Erythroblast (primary cell): ENCODE measurements at regions not wholly inside any gene's neighbourhood (a gene's known extent, or its start where the extent isn't known, plus 50 kb on each side); places are given as distances from the start of the nearest gene placed in this dataset.

Source experiments
- GATA1 ChIP-seq: IDR thresholded peaks from 2 replicates; pipeline ENCODE4 v1.6.1; 2011; ENCODE audit warnings: low read depth, mild to moderate bottlenecking, control low read depth, low read length, moderate library complexity
- POLR2A ChIP-seq: IDR thresholded peaks from 2 replicates; pipeline ENCODE4 v1.6.1; 2011; ENCODE audit warnings: mild to moderate bottlenecking, low read length

- TF ChIP-seq POLR2A (no peak), GATA1 (no peak)
These were observed 234.6 kb upstream of the AFF2 start for GRCh38 chrX:148265829-148266228.
